HCT116 (cell line): ENCODE measurements at regions not wholly inside any gene's neighbourhood (a gene's known extent, or its start where the extent isn't known, plus 50 kb on each side); places are given as distances from the start of the nearest gene placed in this dataset.

Experiments used
- ATAC-seq: fragments of 200-7000 bp; cut with Tn5 transposase; 2 replicates; pipeline ENCODE4 v1.9.1; 2020; ENCODE audit warnings: mild to moderate bottlenecking, moderate library complexity
- BruUV-seq: library from RNA; stranded (reverse); fragments of 400-500 nt; replicated peaks from 2 replicates; lab custom pipeline; 2021; lab: Mats Ljungman, UMichigan
- CTCF ChIA-PET: fragments of 300-600 bp; sonication (Branson Sonifier 250); formaldehyde crosslinking; loops from one replicate; lab custom pipeline; 2021; ENCODE audit warnings: antibody characterized with exemption; lab: Charles Lee
- POLR2A ChIA-PET: fragments of 300-600, 350-600 bp; sonication (Branson Sonifier 250); formaldehyde crosslinking; loops from one replicate; lab custom pipeline; 2021; ENCODE audit warnings: antibody characterized with exemption; lab: Charles Lee
- RAD21 ChIA-PET, 2 experiments: fragments of 300-600 bp; sonication (Branson Sonifier 250); formaldehyde crosslinking; loops; one replicate each; lab custom pipeline; 2023; ENCODE audit warnings: low total read pairs in 2 of 2; ENCODE audit not compliant: uncharacterized antibody in 2 of 2, unreplicated experiment in 2 of 2, low non-redundant PET in 1 of 2; lab: Charles Lee
- DNase-seq: peaks from one replicate; pipeline ENCODE4 v3.0.0-alpha.2; 2010; ENCODE audit warnings: low read depth, low spot score
- H2AFZ ChIP-seq: fragments of 200-600 bp; shearing (Covaris generic), sonication (generic); 2 replicates; pipeline ENCODE4 v1.6.1; 2017; ENCODE audit warnings: low read depth, mixed run types, mixed read lengths, antibody characterized with exemption, low read length; ENCODE audit not compliant: poor library complexity, severe bottlenecking
- H3K27ac ChIP-seq: 2 replicates; pipeline ENCODE4 v1.5.1; 2012; ENCODE audit warnings: low read depth, low read length
- H3K27me3 ChIP-seq: fragments of 200-600 bp; sonication (generic); 2 replicates; pipeline ENCODE4 v1.6.1; 2016; ENCODE audit warnings: mixed run types, low read length, mixed read lengths; ENCODE audit not compliant: insufficient read depth
- H3K36me3 ChIP-seq, 2 experiments: fragments of 200-500 bp in 1 of 2; fragments of 200-600 bp in 1 of 2; sonication (Bioruptor generic) in 1 of 2; sonication (generic) in 1 of 2; 2 replicates each; pipeline versions ENCODE4 v1.5.1 to v1.6.1; 2014 to 2016; ENCODE audit warnings: low read length in 2 of 2, inconsistent platforms in 1 of 2, mixed read lengths in 1 of 2, mixed run types in 1 of 2; ENCODE audit not compliant: insufficient read depth in 2 of 2, control insufficient read depth in 1 of 2
- H3K4me1 ChIP-seq, 2 experiments: fragments of 200-600 bp in 1 of 2; sonication (generic) in 1 of 2; 2 replicates each; pipeline versions ENCODE4 v1.5.1 to v1.6.1; 2012 to 2017; ENCODE audit warnings: low read length in 2 of 2, inconsistent platforms in 1 of 2, mild to moderate bottlenecking in 1 of 2, mixed read lengths in 1 of 2, mixed run types in 1 of 2, moderate library complexity in 1 of 2; ENCODE audit not compliant: insufficient read depth in 2 of 2, control insufficient read depth in 1 of 2
- H3K4me2 ChIP-seq: fragments of 200-600 bp; sonication (generic); 2 replicates; pipeline ENCODE4 v1.6.1; 2017; ENCODE audit warnings: mixed run types, low read length, mixed read lengths
- H3K4me3 ChIP-seq, 2 experiments: fragments of 200-600 bp in 1 of 2; sonication (generic) in 1 of 2; replicated peaks in 1 of 2; 2 replicates each; pipeline ENCODE4 v1.5.1; 2011 to 2016; ENCODE audit warnings: low read length in 2 of 2, control low read depth in 1 of 2, low read depth in 1 of 2, mild to moderate bottlenecking in 1 of 2, mixed read lengths in 1 of 2, mixed run types in 1 of 2
- H3K79me2 ChIP-seq: fragments of 200-600 bp; sonication (generic); 2 replicates; pipeline ENCODE4 v1.6.1; 2017; ENCODE audit warnings: mild to moderate bottlenecking, mixed run types, low read length, moderate library complexity, mixed read lengths; ENCODE audit not compliant: insufficient read depth
- H3K9ac ChIP-seq: fragments of 200-600 bp; sonication (generic); 2 replicates; pipeline ENCODE4 v1.6.1; 2016; ENCODE audit warnings: low read length, mixed read lengths
- H3K9me2 ChIP-seq: fragments of 200-600 bp; sonication (generic), shearing (Covaris generic); 2 replicates; pipeline ENCODE4 v1.6.1; 2017; ENCODE audit warnings: mixed run types, mild to moderate bottlenecking, moderate library complexity; ENCODE audit not compliant: insufficient read depth
- H3K9me3 ChIP-seq, 2 experiments: fragments of 200-500 bp in 1 of 2; fragments of 200-600 bp in 1 of 2; sonication (Bioruptor generic) in 1 of 2; sonication (generic) in 1 of 2; 2 replicates each; pipeline ENCODE4 v1.6.1; 2014 to 2017; ENCODE audit warnings: low read length in 2 of 2, mixed read lengths in 2 of 2, inconsistent platforms in 1 of 2, low read depth in 1 of 2, mild to moderate bottlenecking in 1 of 2, mixed run types in 1 of 2, moderate library complexity in 1 of 2; ENCODE audit not compliant: control insufficient read depth in 1 of 2, insufficient read depth in 1 of 2
- H4K20me1 ChIP-seq: fragments of 200-600 bp; sonication (generic), shearing (Covaris generic); 2 replicates; pipeline ENCODE4 v1.6.1; 2017; ENCODE audit warnings: mixed run types, mild to moderate bottlenecking, moderate library complexity; ENCODE audit not compliant: insufficient read depth
- CBX3 ChIP-seq: IDR thresholded peaks from 2 replicates; pipeline ENCODE4 v1.6.1; 2012; ENCODE audit warnings: low read depth
- EGR1 ChIP-seq: IDR thresholded peaks from 2 replicates; pipeline ENCODE4 v1.6.1; 2012; ENCODE audit warnings: low read depth
- EZH2 ChIP-seq: fragments of 200-600 bp; sonication (generic); IDR thresholded peaks from 2 replicates; pipeline ENCODE4 v1.6.1; 2017; ENCODE audit warnings: antibody characterized with exemption, mixed run types
- EZH2phosphoT487 ChIP-seq: fragments of 200-600 bp; IDR thresholded peaks from 2 replicates; pipeline ENCODE4 v1.6.1; 2018; ENCODE audit warnings: antibody characterized with exemption, borderline replicate concordance
- JUND ChIP-seq: IDR thresholded peaks from 2 replicates; pipeline ENCODE4 v1.6.1; 2012
- RAD21 ChIP-seq: IDR thresholded peaks from 2 replicates; pipeline ENCODE4 v1.6.1; 2012; ENCODE audit warnings: low read depth, mild to moderate bottlenecking
- REST ChIP-seq: IDR thresholded peaks from 2 replicates; pipeline ENCODE4 v1.6.1; 2012; ENCODE audit warnings: low read depth
- SIN3A ChIP-seq: IDR thresholded peaks from 2 replicates; pipeline ENCODE4 v1.6.1; 2012; ENCODE audit warnings: low read depth
- SRF ChIP-seq: IDR thresholded peaks from 2 replicates; pipeline ENCODE4 v1.6.1; 2012; ENCODE audit warnings: low read depth
- YY1 ChIP-seq: IDR thresholded peaks from 2 replicates; pipeline ENCODE4 v1.6.1; 2011; ENCODE audit warnings: low read length, low read depth, moderate library complexity, mild to moderate bottlenecking; ENCODE audit not compliant: insufficient replicate concordance; ENCODE audit errors: extremely low read depth
- ZBTB33 ChIP-seq: IDR thresholded peaks from 2 replicates; pipeline ENCODE4 v1.6.1; 2011; ENCODE audit warnings: mild to moderate bottlenecking, low read length, moderate library complexity; ENCODE audit not compliant: insufficient replicate concordance; ENCODE audit errors: extremely low read depth
- ZFX ChIP-seq: fragments of 450-650 bp; IDR thresholded peaks from 2 replicates; pipeline ENCODE4 v1.6.1; 2017
- intact Hi-C: fragments of 100-400 bp; cut with micrococcal nuclease; formaldehyde crosslinking; loops from 2 replicates; pipeline ENCODE4 v1.10.0; 2022

- no peak overlapping the region for H3K4me3 ChIP-seq
- no peaks in the 10 kb centered on the region for H3K9me2 ChIP-seq
- H3K9ac ChIP-seq, result no peak overlapping the region
- RAD21 ChIA-PET, result no interaction called here
- BruUV-seq, result no TSS peak
- no peak overlapping the region for H3K4me2 ChIP-seq
- POLR2A ChIA-PET, result no interaction called here
- ATAC-seq, result no peak
- H3K4me1 ChIP-seq, result no peaks in the 10 kb centered on the region
- no peaks in the 10 kb centered on the region for H3K79me2 ChIP-seq
- intact Hi-C loops, result no loop called here
- CTCF ChIA-PET, result no interaction called here
- H3K36me3 ChIP-seq, result no peaks in the 10 kb centered on the region
- H2AFZ ChIP-seq, result no peak overlapping the region
- H3K27ac ChIP-seq, result no peak overlapping the region
- H3K9me3 ChIP-seq, result no peaks in the 10 kb centered on the region
- H3K27me3 ChIP-seq, result no peaks in the 10 kb centered on the region
- no peaks in the 10 kb centered on the region for H4K20me1 ChIP-seq
- no peak for TF ChIP-seq REST
- TF ChIP-seq JUND, result no peak
- TF ChIP-seq ZBTB33, result no peak
- TF ChIP-seq ZFX, result no peak
- TF ChIP-seq CBX3, result no peak
- no peak for TF ChIP-seq EZH2phosphoT487
- no peak for TF ChIP-seq SIN3A
- no peak for TF ChIP-seq EZH2
- TF ChIP-seq SRF, result no peak
- TF ChIP-seq YY1, result no peak
- TF ChIP-seq RAD21, result no peak
- TF ChIP-seq EGR1, result no peak
- DNase-seq, result no peak
These were observed 1043.8 kb downstream of the PLA2G4A start for GRCh38 chr1:187872550-187872949.
